GM21381 (cell line): ENCODE measurements at regions not wholly inside any gene's neighbourhood (a gene's known extent, or its start where the extent isn't known, plus 50 kb on each side); places are given as distances from the start of the nearest gene placed in this dataset.

ENCODE experiments used
- ATAC-seq: cut with Tn5 transposase; IDR thresholded peaks from one replicate; pipeline ENCODE4 v1.9.1; 2021; ENCODE audit warnings: mild to moderate bottlenecking, moderate library complexity; ENCODE audit not compliant: unreplicated experiment

GRCh38 chr7:33750177-33750576 lies 155.2 kb upstream of the BMPER start:
- peak; percentile 76 for ATAC-seq

GRCh38 chr7:33751443-33751842 lies 153.9 kb upstream of the BMPER start:
- no peak for ATAC-seq

- no peak for ATAC-seq
Measured at GRCh38 chr7:33753881-33754525, 151.3 kb upstream of the BMPER start.

GRCh38 chr7:33754933-33755928 lies 150.1 kb upstream of the BMPER start:
- no peak for ATAC-seq

- ATAC-seq, result no peak
Measured at GRCh38 chr7:33757050-33757449, 148.3 kb upstream of the BMPER start.

- ATAC-seq, result no peak
Measured at GRCh38 chr7:33757563-33758165, 147.7 kb upstream of the BMPER start.

GRCh38 chr7:33760146-33760545 lies 145.2 kb upstream of the BMPER start:
- no peak for ATAC-seq

- no peak for ATAC-seq
Measured at GRCh38 chr7:33760834-33761233, 144.5 kb upstream of the BMPER start.

- no peak for ATAC-seq
Measured at GRCh38 chr7:33761449-33762080, 143.8 kb upstream of the BMPER start.

GRCh38 chr7:33762151-33762910 lies 143.0 kb upstream of the BMPER start:
- no peak for ATAC-seq

- ATAC-seq, result no peak
Measured at GRCh38 chr7:33762911-33763306, 142.4 kb upstream of the BMPER start.

GRCh38 chr7:33764752-33765451 lies 140.4 kb upstream of the BMPER start:
- ATAC-seq, result no peak

- ATAC-seq, result no peak
Measured at GRCh38 chr7:33766405-33766804, 138.9 kb upstream of the BMPER start.

- no peak for ATAC-seq
Measured at GRCh38 chr7:33769930-33770329, 135.4 kb upstream of the BMPER start.

- ATAC-seq, result no peak
Measured at GRCh38 chr7:33770576-33770975, 134.8 kb upstream of the BMPER start.

GRCh38 chr7:33771422-33771821 lies 133.9 kb upstream of the BMPER start:
- ATAC-seq, result no peak

GRCh38 chr7:33773053-33773452 lies 132.3 kb upstream of the BMPER start:
- no peak for ATAC-seq

GRCh38 chr7:33774762-33775523 lies 130.4 kb upstream of the BMPER start:
- ATAC-seq, result no peak

GRCh38 chr7:33775790-33776189 lies 129.5 kb upstream of the BMPER start:
- ATAC-seq, result no peak
